ENCODE measurements at regions not wholly inside any gene's neighbourhood (a gene's known extent, or its start where the extent isn't known, plus 50 kb on each side); places are given as distances from the start of the nearest gene placed in this dataset.

GRCh38 chr4:125547836-125548235 lies 233.1 kb downstream of the FAT4 start (continued):
- no peak for TF ChIP-seq ZNF512B (CRISPR knock-in tag; IDR thresholded peaks at IDR 0.05; ENCODE audit: borderline replicate concordance)
- no peak for TF ChIP-seq NR1H2 (CRISPR knock-in tag; IDR thresholded peaks at IDR 0.05; ENCODE audit: borderline replicate concordance, low read depth)
- TF ChIP-seq HNRNPH1 (optimal IDR thresholded peaks at IDR 0.05; ENCODE audit: low read depth, low read length) = no peak
- TF ChIP-seq HOXA9 (CRISPR knock-in tag; IDR thresholded peaks at IDR 0.05; ENCODE audit: borderline replicate concordance) = no peak
- no peak for TF ChIP-seq ZBTB43 (CRISPR knock-in tag; conservative IDR thresholded peaks at IDR 0.05)
- TF ChIP-seq ZNF570 (CRISPR knock-in tag; IDR thresholded peaks at IDR 0.05; ENCODE audit: borderline replicate concordance) = no peak
- TF ChIP-seq ZNF432 (CRISPR knock-in tag; IDR thresholded peaks at IDR 0.05; ENCODE audit: borderline replicate concordance) = no peak
- no peak for TF ChIP-seq ZNF362 (CRISPR knock-in tag; IDR thresholded peaks at IDR 0.05; ENCODE audit: borderline replicate concordance)
- no peak for TF ChIP-seq ZNF333 (CRISPR knock-in tag; IDR thresholded peaks at IDR 0.05; ENCODE audit: borderline replicate concordance)
- TF ChIP-seq NFRKB (IDR thresholded peaks at IDR 0.05) = no peak
- TF ChIP-seq POLR2G (IDR thresholded peaks at IDR 0.05; ENCODE audit: low read depth, low read length) = no peak
- no peak for TF ChIP-seq RAD21 (CRISPR knock-in tag; IDR thresholded peaks at IDR 0.05)
- TF ChIP-seq GABPA (IDR thresholded peaks at IDR 0.05; ENCODE audit: low read depth, low read length) = no peak
- TF ChIP-seq GABPA (CRISPR knock-in tag; IDR thresholded peaks at IDR 0.05; ENCODE audit: low read depth) = no peak
